Caki2 (cell line): ENCODE measurements at regions not wholly inside any gene's neighbourhood (a gene's known extent, or its start where the extent isn't known, plus 50 kb on each side); places are given as distances from the start of the nearest gene placed in this dataset.
"Not testable (repeated sequence)": the region's sequence is repeated elsewhere in the genome, so short reads cannot be mapped to it uniquely, and the experiment has no call there.

ENCODE experiments used
- DNase-seq: peaks from one replicate; pipeline ENCODE4 v3.0.0-alpha.2; 2015; ENCODE audit warnings: low read depth
- in situ Hi-C: cut with HindIII; loops from 2 replicates; pipeline ENCODE4 v1.10.0; 2016; ENCODE audit warnings: low sequenced_read_pairs, low pct_unique_long_range_greater_than_20kb, mixed read lengths

GRCh38 chr12:5096241-5096924 is 52.7 kb downstream of the KCNA5 start:
- DNase-seq, result peak; percentile 66
- in situ Hi-C loops, result no loop called here

- DNase-seq, result no peak
- in situ Hi-C loops, result no loop called here
Observed at GRCh38 chr12:5097786-5098185, 54.1 kb downstream of the KCNA5 start.

- in situ Hi-C loops, result no loop called here
- no peak for DNase-seq
Observed at GRCh38 chr12:5099136-5099535, 55.5 kb downstream of the KCNA5 start.

- in situ Hi-C loops, result no loop called here
Observed at GRCh38 chr12:5099591-5099990, 55.9 kb downstream of the KCNA5 start.

GRCh38 chr12:5101686-5102085 is 58.0 kb downstream of the KCNA5 start:
- in situ Hi-C loops, result no loop called here
- DNase-seq, result no peak

More at GRCh38 chr12:5099591-5099990, 55.9 kb downstream of the KCNA5 start:
- DNase-seq, result no peak

- in situ Hi-C loops, result no loop called here
Observed at GRCh38 chr12:5102261-5102789, 58.6 kb downstream of the KCNA5 start.

GRCh38 chr12:5102806-5103205 is 59.1 kb downstream of the KCNA5 start:
- in situ Hi-C loops, result no loop called here
- no peak for DNase-seq

More at GRCh38 chr12:5102261-5102789, 58.6 kb downstream of the KCNA5 start:
- no peak for DNase-seq

GRCh38 chr12:5110345-5110744 is 66.7 kb downstream of the KCNA5 start:
- in situ Hi-C loops, result no loop called here
- no peak for DNase-seq

GRCh38 chr12:5114436-5114835 is 70.8 kb downstream of the KCNA5 start:
- in situ Hi-C loops, result no loop called here
- no peak for DNase-seq

- DNase-seq, in situ Hi-C loops: not testable (repeated sequence)
Observed at GRCh38 chr12:5121784-5122183, 78.1 kb downstream of the KCNA5 start.

- in situ Hi-C loops, DNase-seq: not testable (repeated sequence)
Observed at GRCh38 chr12:5122256-5122831, 78.7 kb downstream of the KCNA5 start.

- in situ Hi-C loops, result no loop called here
- no peak for DNase-seq
Observed at GRCh38 chr12:5123921-5124320, 80.2 kb downstream of the KCNA5 start.

GRCh38 chr12:5124401-5124800 is 80.7 kb downstream of the KCNA5 start:
- no peak for DNase-seq
- in situ Hi-C loops, result no loop called here

- DNase-seq, result no peak
- in situ Hi-C loops, result no loop called here
Observed at GRCh38 chr12:5134861-5135525, 91.3 kb downstream of the KCNA5 start.

GRCh38 chr12:5138256-5138655 is 94.6 kb downstream of the KCNA5 start:
- in situ Hi-C loops, result no loop called here
- DNase-seq, result no peak

- no peak for DNase-seq
- in situ Hi-C loops, result no loop called here
Observed at GRCh38 chr12:5138845-5139244, 95.2 kb downstream of the KCNA5 start.

- DNase-seq, result no peak
- in situ Hi-C loops, result no loop called here
Observed at GRCh38 chr12:5139751-5140150, 96.1 kb downstream of the KCNA5 start.

GRCh38 chr12:5140190-5140589 is 96.5 kb downstream of the KCNA5 start:
- in situ Hi-C loops, result no loop called here
- DNase-seq, result no peak

- in situ Hi-C loops, result no loop called here
- DNase-seq, result no peak
Observed at GRCh38 chr12:5148880-5149279, 105.2 kb downstream of the KCNA5 start.
